Thoracic aorta (tissue), 2 donors: ENCODE measurements at regions not wholly inside any gene's neighbourhood (a gene's known extent, or its start where the extent isn't known, plus 50 kb on each side); places are given as distances from the start of the nearest gene placed in this dataset.

Source experiments
- ATAC-seq: fragments of 150-250 bp; one replicate; pipeline ENCODE4 v1.8.0; 2017; ENCODE audit warnings: low read depth; ENCODE audit not compliant: insufficient number of reproducible peaks, low FRiP score
- DNase-seq: peaks from one replicate; pipeline ENCODE4 v3.0.0-alpha.2; 2020; ENCODE audit warnings: low spot score
- H3K27ac ChIP-seq, 2 donors: fragments of 200-600 bp; sonication (generic); 1 replicate in 1 of 2; 2 replicates in 1 of 2; pipeline ENCODE4 v1.5.1; 2016; ENCODE audit warnings: mild to moderate bottlenecking in 2 of 2, moderate library complexity in 2 of 2
- H3K27me3 ChIP-seq: fragments of 200-600 bp; sonication (generic); replicated peaks from 2 replicates; pipeline ENCODE4 v1.6.0; 2016; ENCODE audit warnings: mild to moderate bottlenecking; ENCODE audit not compliant: insufficient read depth
- H3K36me3 ChIP-seq: fragments of 200-600 bp; sonication (generic); one replicate; pipeline ENCODE4 v1.5.1; 2016
- H3K4me1 ChIP-seq, 2 donors: fragments of 200-600 bp; sonication (generic); 1 replicate in 1 of 2; 2 replicates in 1 of 2; pipeline versions ENCODE4 v1.5.1 to v1.6.0; 2016; ENCODE audit warnings: low read depth in 2 of 2, mild to moderate bottlenecking in 1 of 2; ENCODE audit not compliant: control insufficient read depth in 1 of 2
- H3K4me3 ChIP-seq: fragments of 200-600 bp; sonication (generic); 2 replicates; pipeline ENCODE4 v1.5.1; 2016; ENCODE audit warnings: mild to moderate bottlenecking
- H3K9me3 ChIP-seq: fragments of 200-600 bp; sonication (generic); 2 replicates; pipeline ENCODE4 v1.5.1; 2016
- TF ChIP-seq, protein P1 (sequence below): fragments of 200-600 bp; sonication (generic); IDR thresholded peaks from one replicate; pipeline ENCODE4 v1.5.1; 2019; ENCODE audit warnings: antibody characterized with exemption

DNA sequence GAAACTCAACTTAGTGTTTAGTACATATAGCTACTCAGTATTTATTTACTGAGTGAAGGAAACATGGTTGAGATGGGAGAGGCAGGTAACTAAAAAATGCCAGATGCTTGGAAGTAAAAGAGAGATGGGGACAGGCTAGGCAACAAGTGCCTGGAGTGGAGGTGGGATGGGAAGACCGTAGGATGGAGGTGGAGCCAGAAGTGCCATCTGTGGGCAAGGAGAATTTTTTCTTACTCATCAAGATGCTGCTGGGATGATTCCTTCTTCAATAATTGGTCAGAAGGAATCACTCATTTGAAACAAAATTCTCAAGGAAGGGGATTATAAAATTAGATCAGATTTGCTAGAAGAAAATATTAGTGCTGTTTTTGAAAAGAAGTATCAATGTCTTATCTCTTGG is 72.9 kb downstream of the IFI44 start:
- no peaks in the 10 kb centered on the region for H3K27me3 ChIP-seq
- DNase-seq (no peak), ATAC-seq (no peak)
- no peak overlapping the region for H3K27ac ChIP-seq
- H3K36me3 ChIP-seq, result no peaks in the 10 kb centered on the region
- no peak overlapping the region for H3K4me3 ChIP-seq
- H3K4me1 ChIP-seq, result no peaks in the 10 kb centered on the region
- no peaks in the 10 kb centered on the region for H3K9me3 ChIP-seq
- TF ChIP-seq, protein P1, sequence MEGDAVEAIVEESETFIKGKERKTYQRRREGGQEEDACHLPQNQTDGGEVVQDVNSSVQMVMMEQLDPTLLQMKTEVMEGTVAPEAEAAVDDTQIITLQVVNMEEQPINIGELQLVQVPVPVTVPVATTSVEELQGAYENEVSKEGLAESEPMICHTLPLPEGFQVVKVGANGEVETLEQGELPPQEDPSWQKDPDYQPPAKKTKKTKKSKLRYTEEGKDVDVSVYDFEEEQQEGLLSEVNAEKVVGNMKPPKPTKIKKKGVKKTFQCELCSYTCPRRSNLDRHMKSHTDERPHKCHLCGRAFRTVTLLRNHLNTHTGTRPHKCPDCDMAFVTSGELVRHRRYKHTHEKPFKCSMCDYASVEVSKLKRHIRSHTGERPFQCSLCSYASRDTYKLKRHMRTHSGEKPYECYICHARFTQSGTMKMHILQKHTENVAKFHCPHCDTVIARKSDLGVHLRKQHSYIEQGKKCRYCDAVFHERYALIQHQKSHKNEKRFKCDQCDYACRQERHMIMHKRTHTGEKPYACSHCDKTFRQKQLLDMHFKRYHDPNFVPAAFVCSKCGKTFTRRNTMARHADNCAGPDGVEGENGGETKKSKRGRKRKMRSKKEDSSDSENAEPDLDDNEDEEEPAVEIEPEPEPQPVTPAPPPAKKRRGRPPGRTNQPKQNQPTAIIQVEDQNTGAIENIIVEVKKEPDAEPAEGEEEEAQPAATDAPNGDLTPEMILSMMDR, result no peak

DNA sequence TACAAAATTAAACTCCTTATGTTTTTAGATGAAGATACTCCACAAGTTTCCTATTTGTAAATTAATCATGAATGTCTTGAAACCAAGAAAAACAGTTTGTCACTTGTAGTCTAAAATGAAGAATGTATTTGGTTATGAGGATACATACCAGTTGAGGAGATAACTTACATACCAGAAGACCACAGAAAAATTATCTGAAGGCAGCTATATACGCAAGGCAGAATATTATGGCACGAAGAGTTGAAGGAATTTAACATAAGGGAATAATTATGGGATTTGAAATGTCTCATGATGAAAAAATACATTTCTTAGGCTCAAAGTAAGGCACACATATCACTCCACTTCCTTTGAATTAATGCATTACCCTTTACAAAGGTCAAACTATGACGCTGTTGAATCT is 73.3 kb downstream of the IFI44 start:
- H3K4me3 ChIP-seq, result no peak overlapping the region
- no peak for DNase-seq
- H3K9me3 ChIP-seq, result no peaks in the 10 kb centered on the region
- TF ChIP-seq, protein P1, result no peak
- no peaks in the 10 kb centered on the region for H3K27me3 ChIP-seq
- H3K36me3 ChIP-seq, result no peaks in the 10 kb centered on the region
- no peaks in the 10 kb centered on the region for H3K4me1 ChIP-seq
- no peak overlapping the region for H3K27ac ChIP-seq
- ATAC-seq, result no peak

DNA sequence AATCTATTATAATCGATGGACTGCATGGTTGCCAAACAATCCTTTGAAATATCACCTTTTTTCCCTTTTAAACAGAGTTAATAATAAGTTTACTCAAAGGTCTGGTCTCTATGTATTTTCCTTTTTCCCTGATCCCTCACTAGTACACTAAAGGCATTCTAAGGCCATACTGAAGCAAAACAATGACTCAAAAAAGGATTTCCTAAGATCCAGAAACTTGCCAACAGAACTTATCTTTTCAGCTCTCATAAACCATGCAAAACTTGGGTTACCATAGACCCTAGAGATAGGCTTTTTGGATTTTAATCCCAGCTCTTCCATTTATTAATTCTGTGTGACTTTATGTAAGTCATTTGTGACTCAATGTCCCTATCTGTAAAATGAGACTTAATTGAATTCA is 77.1 kb downstream of the IFI44 start:
- TF ChIP-seq, protein P1, result no peak
- H3K36me3 ChIP-seq, result no peaks in the 10 kb centered on the region
- ATAC-seq, result no peak
- H3K4me1 ChIP-seq, result no peaks in the 10 kb centered on the region
- no peaks in the 10 kb centered on the region for H3K27me3 ChIP-seq
- no peak for DNase-seq
- H3K27ac ChIP-seq, result no peak overlapping the region
- H3K4me3 ChIP-seq, result no peak overlapping the region
- H3K9me3 ChIP-seq, result no peaks in the 10 kb centered on the region

DNA sequence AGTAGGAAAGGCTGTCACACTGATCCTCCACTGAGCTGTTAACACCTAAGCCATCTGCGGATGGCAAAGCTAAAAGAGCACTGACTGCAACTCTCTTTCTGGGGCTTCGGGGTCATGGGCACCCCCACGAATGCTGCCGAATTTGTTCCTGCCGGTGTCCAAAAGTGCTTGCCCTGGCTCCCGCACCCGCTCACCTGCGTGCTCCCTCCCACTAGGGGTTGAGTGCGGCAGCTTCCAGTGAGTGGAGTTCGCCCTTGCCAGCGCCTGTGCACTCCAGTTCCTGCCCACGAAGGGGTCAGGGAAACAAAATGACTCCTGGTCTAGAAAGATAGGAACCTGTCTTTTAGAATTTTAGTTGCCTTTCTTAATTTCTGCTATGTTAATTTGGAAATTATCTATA is 78.7 kb downstream of the IFI44 start:
- Histone ChIP-seq H3K36me3 (no peaks in the 10 kb centered on the region), H3K9me3 (no peaks in the 10 kb centered on the region), H3K4me1 (no peaks in the 10 kb centered on the region), H3K4me3 (no peak overlapping the region), H3K27ac (no peak overlapping the region), H3K27me3 (no peaks in the 10 kb centered on the region)
- TF ChIP-seq, protein P1, result no peak
- no peak for DNase-seq
- no peak for ATAC-seq

DNA sequence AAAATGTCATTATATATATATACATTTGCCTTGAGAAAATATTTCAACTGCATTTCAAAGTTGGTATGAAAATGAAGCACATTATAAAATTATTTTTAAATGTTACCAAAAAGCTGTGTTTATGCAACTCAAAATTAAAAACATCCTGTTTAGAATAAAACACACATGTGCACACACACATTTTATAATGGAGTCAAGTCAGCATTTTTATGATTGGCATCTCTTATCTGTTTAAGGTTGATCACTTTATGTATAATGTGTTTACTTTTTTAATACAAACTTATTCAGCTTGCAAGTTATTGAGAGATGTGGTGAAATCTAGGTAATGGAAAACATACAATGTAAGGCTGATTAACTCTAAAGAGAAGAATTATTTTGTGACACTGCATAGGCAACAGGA is 80.4 kb downstream of the IFI44 start:
- TF ChIP-seq, protein P1, result no peak
- no peaks in the 10 kb centered on the region for H3K36me3 ChIP-seq
- no peaks in the 10 kb centered on the region for H3K4me1 ChIP-seq
- no peak for ATAC-seq
- DNase-seq, result no peak
- no peaks in the 10 kb centered on the region for H3K27me3 ChIP-seq
- H3K4me3 ChIP-seq, result no peak overlapping the region
- no peak overlapping the region for H3K27ac ChIP-seq
- H3K9me3 ChIP-seq, result no peaks in the 10 kb centered on the region
